Renal cortical epithelial cell (primary cell): ENCODE measurements at regions not wholly inside any gene's neighbourhood (a gene's known extent, or its start where the extent isn't known, plus 50 kb on each side); places are given as distances from the start of the nearest gene placed in this dataset.
A peak's percentile ranks its signal among the peaks of the same experiment; 100 is the strongest.
"Not testable (repeated sequence)": the region's sequence is repeated elsewhere in the genome, so short reads cannot be mapped to it uniquely, and the experiment has no call there.

Experiments used
- DNase-seq: peaks from one replicate; pipeline ENCODE4 v3.0.0-alpha.2; 2011; ENCODE audit warnings: low read depth

DNA sequence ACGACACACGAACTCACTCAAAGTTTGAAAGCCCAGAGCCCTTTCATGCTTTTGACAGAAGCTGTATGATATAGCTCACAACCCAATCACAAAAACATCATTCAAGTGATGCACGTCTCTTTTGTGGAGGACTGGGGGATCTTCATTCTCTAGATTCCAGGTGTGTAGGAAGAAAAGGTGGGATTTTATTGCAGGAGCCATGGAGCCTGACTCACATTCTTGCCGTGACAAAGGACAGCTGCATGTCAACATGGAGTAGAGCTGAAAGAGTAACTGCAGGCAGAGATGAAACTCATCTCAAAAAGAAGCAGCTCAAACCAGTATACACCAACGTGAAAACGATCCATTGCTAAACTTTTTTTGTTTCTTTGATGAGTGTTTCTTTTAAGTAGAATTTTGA, 50.9 kb upstream of the PDE1A start:
- no peak for DNase-seq

DNA sequence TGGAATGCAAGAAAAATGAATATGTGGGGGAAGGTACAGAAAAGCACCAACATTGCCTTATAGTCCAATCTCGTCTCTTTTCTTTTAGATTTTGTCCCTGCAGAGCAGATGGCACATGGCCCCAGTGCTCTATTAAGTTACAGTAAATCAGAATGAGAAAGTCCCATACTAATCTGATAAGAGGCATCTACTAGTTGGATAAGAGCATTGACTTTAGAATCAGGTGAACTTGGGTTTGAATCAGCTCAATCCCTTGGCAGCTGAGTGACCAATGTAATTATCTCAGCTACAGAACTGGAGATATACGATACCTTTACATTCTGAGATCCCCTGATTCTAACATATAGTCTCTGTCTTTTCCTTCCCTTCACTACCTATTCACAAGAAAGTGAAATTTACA, 54.8 kb upstream of the PDE1A start:
- no peak for DNase-seq

DNA sequence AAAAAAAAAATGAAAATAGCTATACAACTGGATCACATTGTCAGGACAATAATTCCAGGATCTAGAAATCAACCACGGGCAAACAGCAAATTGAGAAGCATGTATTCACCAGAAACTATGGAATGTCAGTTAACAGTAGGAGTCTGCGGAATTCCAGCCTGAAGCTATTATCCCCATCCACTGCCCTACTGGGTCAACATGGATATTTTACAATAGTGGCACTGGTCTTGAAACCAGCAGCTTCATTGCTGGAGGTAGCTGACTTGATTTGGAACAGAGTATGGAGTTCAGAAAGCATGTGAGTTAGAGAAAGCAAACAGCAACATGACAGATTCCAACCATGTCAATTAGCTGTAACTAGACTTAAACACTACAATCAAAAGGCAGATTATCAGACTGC, 55.7 kb upstream of the PDE1A start:
- DNase-seq: peak; percentile 23

DNA sequence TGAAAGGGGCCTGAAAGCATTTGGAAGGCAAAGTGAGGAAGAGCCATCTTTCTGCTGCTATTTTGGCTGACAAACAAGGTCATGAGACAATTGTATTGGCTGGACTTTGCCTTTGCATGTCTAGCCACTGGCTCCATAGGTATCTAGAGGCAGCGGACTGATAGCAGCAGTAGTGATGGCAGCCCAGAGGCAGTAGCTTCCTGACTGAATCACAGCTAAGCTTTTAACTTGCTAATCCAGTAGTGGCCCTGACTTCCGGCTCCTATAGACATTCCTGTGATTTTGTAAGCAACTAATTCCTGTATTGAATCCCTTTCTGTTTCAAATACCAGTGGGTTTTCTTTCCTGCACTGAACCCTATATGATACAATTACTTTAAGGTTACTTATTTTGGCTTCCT, 69.8 kb upstream of the PDE1A start:
- DNase-seq: no peak

DNA sequence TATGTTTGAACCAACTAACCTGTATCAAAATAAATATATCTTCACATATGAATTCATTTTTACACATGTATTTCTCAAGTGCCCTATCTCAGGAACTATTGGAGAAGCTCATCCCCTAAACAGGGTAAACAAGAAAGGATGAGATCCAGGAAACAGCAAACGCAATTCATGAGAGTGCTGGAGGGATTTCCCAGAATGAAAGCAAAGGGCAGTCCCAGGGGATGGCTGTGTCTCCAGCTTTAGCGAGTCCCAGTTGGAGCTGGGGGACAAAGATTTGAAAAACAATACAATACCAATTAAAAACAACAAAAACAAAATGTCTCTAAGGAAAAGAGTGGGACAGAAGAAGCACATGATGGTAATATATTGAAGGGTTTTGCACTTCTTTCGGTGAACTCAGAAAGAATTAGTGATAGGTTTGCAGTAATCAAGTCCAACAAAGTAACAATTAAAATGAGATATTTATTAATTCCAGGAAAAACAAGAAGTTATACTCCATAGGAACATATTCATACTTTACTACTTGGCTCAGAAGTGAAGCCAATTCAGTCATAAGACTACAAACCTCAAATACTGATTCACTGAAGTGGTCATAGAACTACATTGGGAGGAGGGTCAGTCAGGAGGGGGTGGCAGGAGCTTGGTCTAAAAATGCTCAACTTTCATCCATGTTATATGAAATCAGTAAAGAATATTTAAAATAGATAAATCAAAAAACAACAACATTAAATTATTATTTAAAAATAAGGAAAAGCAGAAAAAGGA, 73.1 kb upstream of the PDE1A start:
- no peak for DNase-seq

DNA sequence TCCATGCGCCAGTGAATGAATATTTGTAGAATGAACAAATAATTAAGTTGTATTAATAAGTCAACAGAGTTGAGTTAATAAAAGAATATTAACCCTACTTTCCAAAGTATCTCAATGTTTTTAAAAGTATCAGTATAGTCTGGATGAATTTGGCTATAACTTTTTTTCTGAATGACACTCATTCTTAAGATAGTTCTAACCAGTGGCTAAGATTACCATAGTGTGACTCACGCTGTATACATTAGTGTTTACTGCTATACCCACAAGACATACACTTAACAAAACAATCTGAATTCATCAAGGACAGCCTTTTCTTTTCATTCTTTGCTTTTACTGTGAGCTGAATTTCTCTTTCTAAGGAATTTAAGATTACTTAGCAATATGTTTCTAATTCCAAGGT, 77.0 kb upstream of the PDE1A start:
- DNase-seq: peak; percentile 61

DNA sequence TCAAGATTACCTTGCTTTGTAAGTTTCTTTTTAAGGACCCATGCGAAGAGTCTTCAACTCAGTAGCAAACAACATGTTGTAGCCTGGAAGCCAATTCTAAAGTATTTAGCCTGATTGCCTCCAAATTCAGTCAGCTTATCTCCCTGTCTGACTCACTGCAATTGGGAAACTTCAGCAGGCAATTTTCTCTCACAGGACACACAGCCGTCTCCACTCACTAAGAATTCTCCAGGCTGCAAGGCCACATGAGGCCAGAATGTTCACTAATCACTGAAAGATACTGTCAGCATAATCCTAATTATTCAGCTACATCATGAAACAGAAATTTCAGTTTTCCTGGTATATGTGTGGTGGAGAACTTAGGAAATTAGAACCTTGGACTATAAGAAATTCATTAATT, 78.1 kb upstream of the PDE1A start:
- peak; percentile 65 for DNase-seq

DNA sequence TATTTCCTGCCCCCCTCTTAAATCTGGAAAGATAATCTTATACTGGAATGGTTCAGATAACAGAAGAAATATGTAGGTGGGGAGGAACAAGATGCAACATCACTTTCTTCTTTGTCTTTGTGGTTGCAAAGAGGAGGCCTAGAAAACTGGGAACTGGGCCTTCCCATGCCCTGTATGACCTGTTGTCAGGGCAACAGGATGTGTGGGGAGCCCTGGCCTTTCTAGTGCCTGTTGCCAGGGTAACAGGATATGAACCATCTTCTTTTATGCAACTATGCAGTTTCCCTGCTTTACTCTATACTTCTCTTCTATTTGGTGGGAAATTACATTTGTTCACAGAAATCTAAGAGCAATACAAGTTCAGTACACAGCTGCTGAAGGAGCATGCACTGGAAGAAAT, 79.8 kb upstream of the PDE1A start:
- DNase-seq: peak; percentile 40

DNA sequence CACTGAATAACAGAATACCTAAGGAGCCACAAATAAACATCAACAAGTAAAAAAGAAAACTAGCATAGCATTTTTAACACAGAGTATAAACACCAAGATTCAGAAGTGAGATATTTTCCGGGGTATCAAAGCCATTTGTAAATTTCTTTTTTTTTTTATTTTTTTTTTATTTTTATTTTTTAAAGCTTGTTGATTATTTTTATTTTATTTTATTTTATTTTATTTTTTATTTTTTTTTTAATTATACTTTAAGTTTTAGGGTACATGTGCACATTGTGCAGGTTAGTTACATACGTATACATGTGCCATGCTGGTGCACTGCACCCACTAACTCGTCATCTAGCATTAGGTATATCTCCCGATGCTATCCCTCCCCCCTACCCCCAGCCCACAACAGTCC, 81.7 kb upstream of the PDE1A start:
- DNase-seq: not testable (repeated sequence)

DNA sequence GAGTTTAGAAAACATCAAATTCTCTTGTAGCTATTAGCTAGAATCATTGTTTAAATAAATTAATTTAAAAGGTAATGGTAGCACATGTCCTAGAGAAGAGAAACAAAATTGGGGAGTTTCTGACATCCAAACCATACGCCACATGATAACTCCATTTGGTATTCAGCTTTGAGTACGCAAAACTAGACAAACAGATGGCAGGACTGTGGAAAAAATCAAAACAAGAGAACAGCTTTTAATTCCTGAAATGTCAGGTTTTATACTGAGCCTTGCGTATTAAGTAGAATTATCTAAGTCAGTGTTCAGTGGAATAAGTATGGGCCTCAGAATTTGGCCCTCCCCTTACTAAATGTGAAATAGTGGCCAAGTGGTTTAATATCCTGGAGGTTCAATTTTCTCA, 82.4 kb upstream of the PDE1A start:
- no peak for DNase-seq

DNA sequence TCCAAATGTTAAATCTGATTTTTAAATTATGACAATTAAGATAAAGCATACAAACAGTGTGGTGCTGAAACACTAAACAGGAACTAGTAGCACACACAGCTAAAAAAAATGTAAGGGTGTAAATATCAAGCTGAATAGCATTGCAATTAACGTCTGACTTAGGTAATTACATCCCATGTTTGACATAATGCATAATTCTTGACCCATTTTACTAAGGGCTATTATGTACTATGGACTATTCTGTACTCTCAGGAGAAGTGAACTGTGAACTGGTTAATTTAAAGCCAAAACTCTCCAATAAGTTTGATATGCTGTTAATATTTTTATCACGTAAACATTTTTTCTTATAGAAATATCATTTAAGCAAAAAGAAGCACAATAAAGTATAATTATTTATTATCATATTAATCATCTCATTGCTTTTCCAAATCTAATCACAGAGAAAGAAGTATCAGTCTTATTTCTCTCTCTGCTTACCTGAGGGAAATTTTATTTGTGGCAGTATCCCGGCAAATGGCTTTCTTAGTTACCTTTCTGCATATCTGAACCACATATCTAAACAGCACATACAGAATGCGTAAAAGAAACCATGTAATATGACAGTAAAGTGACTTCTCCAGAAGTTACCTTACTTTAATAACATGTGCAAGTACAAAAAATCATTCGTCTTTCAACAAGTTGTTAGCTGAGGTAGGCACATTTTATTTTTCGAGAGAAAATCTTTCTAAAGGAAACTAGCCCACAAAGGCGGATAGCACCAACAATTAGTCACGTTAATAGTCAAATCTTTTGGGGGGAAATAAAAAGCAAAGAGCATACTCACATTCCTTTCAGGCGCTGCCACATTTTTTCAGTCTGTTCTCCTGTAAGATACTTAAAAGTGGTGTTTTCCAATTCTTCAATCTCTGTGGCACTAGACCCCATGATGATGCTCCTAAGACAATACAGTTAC, 94.9 kb upstream of the PDE1A start:
- no peak for DNase-seq

DNA sequence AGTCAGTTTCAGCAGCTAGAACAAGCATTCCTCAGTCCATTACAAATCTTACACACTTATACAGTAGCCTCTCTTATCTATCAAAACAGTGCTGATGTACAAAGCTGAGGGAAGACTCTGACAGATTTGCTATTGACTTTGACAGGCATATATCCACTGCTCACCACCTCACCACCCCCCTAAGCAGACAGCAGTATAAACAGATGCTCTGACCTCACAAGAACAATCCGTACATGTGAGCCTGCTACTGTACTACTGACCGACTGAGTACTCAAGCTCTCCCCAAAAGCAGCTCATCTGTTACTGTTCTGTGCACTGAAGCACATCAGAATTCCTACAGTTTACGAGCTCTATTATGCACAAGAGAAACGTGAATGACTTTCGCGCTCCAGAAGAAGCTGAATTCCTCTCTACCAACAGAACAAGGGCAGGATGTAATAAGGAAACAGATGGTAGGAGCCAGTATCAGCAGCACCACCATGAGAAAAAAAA, 95.6 kb upstream of the PDE1A start:
- peak; percentile 77 for DNase-seq

DNA sequence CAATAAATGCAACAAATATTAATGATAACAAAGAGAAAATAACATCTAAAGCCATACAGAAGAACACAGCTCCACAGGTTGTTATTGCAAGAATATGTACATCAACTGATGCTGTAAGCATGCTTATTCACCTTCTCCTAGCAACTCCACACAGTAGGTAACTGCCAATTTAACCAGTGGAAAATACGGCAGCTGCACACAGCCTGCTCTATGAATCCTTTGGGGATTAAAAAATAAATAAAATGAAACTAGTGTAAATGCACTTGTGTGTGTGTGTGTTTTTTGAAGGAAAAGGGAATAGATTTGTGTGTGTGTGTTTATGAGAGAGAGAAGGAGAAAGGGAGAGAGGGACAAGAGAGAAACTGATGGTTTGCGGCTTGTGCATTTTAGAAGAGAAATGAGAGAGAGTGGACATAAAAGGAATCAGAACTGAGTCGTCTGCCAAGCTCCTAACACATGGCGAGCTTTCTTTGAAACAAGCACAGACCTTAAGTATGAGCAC, 96.2 kb upstream of the PDE1A start:
- DNase-seq: peak; percentile 9

DNA sequence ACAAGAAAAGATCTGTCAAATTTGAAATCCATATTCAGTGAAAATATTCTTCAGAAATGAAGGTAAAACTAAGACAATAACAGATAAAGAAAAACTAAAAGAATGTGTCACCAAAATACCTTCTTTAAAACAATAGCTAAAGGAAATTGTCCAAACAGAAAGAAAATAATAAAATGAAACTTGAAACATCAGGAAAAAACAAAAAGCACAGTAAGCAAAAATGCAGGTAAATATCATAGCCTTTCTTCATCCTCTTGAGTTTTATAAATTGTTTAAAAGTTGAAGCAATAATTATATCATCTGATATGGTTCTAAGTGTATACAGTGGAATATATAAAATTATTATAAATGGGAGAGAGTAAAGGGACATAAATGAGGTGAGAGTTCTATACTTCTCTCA, 103.8 kb upstream of the PDE1A start:
- DNase-seq: no peak

DNA sequence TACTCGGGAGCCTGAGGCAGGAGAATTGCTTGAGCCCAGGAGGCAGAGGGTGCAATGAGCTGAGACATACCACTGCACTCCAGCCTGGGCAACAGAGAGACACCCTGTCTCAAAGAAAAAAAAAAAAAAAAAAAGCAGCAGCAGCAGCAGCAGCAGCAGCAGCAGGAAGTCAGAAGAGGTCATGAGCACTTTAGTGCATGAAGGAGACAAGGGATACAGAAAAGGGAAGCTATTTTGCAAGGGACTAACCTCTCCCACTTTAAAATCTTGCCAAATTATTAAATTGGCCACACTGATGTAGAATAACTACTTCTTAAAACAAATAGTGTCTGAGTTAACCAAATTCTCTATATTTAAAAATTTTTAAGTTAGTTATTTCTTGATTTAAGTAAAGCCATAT, 113.4 kb upstream of the PDE1A start:
- no peak for DNase-seq

DNA sequence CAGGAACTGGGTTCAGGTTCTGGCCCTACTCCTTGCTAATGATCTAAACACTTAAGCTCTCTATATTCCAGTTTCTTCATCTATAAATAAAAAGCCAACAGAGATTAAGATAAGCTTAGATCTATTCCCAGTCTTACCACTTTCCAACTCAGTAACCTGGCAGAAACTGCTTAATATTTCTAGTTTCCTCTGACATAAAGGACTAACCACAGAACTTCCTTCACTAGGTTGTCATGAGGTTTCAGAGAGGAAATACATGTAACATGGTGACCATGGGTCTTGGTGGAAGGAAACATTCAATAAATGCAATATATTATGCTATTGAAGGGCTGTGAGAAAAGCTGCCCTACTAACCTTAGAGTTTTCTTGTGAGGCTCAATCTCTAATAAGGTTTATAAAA, 114.4 kb upstream of the PDE1A start:
- no peak for DNase-seq

DNA sequence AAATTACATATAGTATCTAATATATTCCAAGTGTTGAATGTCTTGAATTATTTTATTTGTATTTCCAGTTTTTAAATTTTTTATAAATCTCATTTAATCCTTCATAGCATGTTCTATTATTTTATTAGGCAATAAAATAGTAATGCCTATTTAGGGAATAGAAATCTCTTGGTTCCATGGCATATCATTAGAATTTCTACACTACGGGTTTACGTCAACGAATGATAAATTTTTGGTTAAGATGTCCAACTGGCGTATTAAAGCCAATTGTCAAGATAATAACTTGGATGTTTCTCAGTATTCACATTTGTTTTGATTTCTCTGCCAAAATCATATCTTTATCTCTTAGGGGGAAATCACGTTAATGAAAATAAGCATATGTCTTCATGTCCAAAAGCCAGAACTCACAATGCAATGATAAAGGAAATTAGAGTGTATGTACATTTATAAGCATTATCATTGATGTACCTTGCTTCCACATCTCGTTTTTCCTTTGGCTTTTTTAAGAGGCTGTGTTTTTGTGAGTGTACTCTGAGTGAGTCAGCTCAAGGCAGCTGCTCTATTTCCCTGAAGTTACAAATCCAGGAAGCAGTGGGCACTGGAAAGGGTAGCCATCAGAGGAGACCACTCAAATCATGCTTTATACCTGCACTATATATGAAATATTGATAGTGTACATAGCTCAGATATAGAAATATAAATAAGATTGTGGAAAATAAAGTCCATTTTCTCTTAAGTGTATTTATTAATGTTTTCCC, 115.8 kb upstream of the PDE1A start:
- peak; percentile 60 for DNase-seq

DNA sequence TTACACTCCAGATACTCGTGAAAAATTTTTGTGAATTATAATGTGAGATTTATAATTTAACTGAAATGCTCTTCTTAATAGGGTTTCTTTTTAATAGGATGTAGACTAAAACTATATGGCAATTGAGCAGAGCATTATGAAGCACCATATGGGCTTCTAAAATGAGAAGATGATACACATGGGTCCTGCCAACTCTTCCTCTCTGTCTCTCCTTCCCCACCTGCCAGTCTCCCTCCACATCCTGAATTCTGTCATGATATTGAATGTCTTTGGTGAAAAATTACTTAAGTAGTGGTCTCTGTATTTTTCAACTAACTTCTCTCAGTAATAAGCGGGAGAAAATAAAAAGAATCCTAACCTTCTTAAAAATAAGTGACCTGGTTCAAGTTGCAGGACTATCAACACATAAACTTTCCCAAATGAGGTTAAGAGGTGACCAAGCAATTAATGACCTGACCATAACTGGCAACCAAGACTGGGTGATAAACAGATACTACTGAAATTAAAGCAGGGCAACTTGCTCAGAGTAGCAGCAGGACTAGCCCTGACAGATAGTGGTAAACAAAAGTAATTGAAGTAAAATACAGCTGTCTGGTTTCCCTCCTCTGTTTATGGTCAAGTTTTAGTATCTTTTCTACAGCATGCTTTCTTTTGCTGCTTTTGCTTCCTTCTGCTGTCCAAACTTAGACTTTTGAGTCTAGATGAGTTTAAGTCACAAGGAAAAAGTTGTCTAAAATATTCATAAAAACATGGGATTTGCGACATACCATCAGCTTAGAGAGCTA, 117.1 kb upstream of the PDE1A start:
- no peak for DNase-seq

DNA sequence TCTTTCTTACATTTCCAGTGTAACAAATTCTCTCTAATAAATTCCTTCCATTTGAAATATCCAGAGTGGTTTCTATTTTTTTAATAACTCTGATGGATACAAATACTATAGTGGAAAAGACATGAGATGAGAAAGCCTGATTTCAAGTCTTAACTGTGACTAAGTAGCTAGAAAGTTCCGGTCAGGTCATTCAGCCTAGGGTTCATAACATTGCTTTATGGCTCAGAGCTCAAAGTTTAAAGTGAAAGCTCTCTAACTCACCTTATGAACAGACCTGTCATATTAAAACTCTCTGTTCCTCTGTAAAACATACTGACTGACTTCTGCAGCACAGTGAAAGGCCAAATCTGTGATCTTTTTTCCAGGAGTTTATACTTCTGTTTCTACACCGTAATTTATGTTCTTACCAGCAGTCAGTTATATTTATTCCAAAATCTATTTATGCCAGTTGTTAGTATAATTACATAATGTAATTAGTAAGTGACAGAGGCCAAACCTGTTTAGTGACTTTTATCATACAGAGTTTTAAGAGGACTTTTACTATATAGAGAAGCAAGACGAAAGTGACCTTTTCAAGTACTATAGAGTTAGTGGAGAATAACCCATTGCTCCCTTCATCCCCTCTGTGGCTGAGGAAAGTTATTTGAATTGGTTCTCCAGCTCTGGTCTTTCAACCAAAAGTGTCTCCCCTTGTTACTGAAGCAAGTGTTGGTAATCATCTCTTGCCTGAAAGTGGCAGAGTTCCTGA, 118.8 kb upstream of the PDE1A start:
- DNase-seq: peak; percentile 57
